WTC11 (cell line): ENCODE measurements at regions not wholly inside any gene's neighbourhood (a gene's known extent, or its start where the extent isn't known, plus 50 kb on each side); places are given as distances from the start of the nearest gene placed in this dataset.

Source experiments
- ATAC-seq: fragments of 200-7000 bp; cut with Tn5 transposase; 2 replicates; pipeline ENCODE4 v1.10.0; 2021; ENCODE audit warnings: mild to moderate bottlenecking, moderate library complexity
- CTCF ChIA-PET: fragments of 300-600 bp; sonication (Branson Sonifier 250); formaldehyde crosslinking; loops from one replicate; lab custom pipeline; 2021; ENCODE audit warnings: antibody characterized with exemption; lab: Charles Lee
- POLR2A ChIA-PET: fragments of 350-600 bp; sonication (Branson Sonifier 250); formaldehyde crosslinking; loops from one replicate; lab custom pipeline; 2021; ENCODE audit warnings: antibody characterized with exemption; lab: Charles Lee
- DNase-seq: peaks from one replicate; pipeline ENCODE4 v3.0.0; 2021; ENCODE audit warnings: low spot score
- H3K27ac Mint-ChIP-seq: 2 replicates; pipeline ENCODE4 v1.8.0; 2021; ENCODE audit warnings: mixed read lengths
- H3K27me3 Mint-ChIP-seq: 2 replicates; pipeline ENCODE4 v1.8.0; 2021; ENCODE audit warnings: low read depth, mild to moderate bottlenecking, moderate library complexity, mixed read lengths
- H3K36me3 Mint-ChIP-seq: 2 replicates; pipeline ENCODE4 v1.8.0; 2021; ENCODE audit warnings: mixed read lengths
- H3K4me1 Mint-ChIP-seq: 2 replicates; pipeline ENCODE4 v1.8.0; 2022; ENCODE audit warnings: mixed read lengths
- H3K4me3 Mint-ChIP-seq: 2 replicates; pipeline ENCODE4 v1.8.0; 2021; ENCODE audit warnings: mild to moderate bottlenecking, moderate library complexity, mixed read lengths
- H3K9me3 Mint-ChIP-seq: 2 replicates; pipeline ENCODE4 v1.8.0; 2021; ENCODE audit warnings: mixed read lengths
- AFF4 ChIP-seq: sonication (generic); formaldehyde crosslinking; IDR thresholded peaks from 2 replicates; pipeline ENCODE4 v1.8.1; 2023; ENCODE audit warnings: mild to moderate bottlenecking, missing genetic modification reagents, borderline replicate concordance
- CREM ChIP-seq: sonication (generic); formaldehyde crosslinking; IDR thresholded peaks from 2 replicates; pipeline ENCODE4 v1.8.1; 2022; ENCODE audit warnings: mild to moderate bottlenecking, missing genetic modification reagents, moderate library complexity
- CTCF ChIP-seq: fragments of 200-600 bp; IDR thresholded peaks from 2 replicates; pipeline ENCODE4 v1.8.0; 2022; ENCODE audit warnings: antibody characterized with exemption
- E2F4 ChIP-seq: sonication (generic); formaldehyde crosslinking; IDR thresholded peaks from 2 replicates; pipeline ENCODE4 v1.8.1; 2022; ENCODE audit warnings: low read depth, mild to moderate bottlenecking, moderate library complexity, missing genetic modification reagents, borderline replicate concordance
- EMX1 ChIP-seq: fragments of 250-450 bp; sonication (Bioruptor Pico); IDR thresholded peaks from 2 replicates; pipeline ENCODE4 v1.8.0; 2021; ENCODE audit warnings: mild to moderate bottlenecking
- ERG ChIP-seq: fragments of 250-450 bp; sonication (Bioruptor Pico); IDR thresholded peaks from 2 replicates; pipeline ENCODE4 v1.8.0; 2021; ENCODE audit warnings: mild to moderate bottlenecking
- ETV6 ChIP-seq: sonication (generic); formaldehyde crosslinking; IDR thresholded peaks from 2 replicates; pipeline ENCODE4 v1.8.1; 2022; ENCODE audit warnings: mild to moderate bottlenecking, missing genetic modification reagents
- FOXK1 ChIP-seq: sonication (generic); formaldehyde crosslinking; IDR thresholded peaks from 2 replicates; pipeline ENCODE4 v1.8.0; 2022; ENCODE audit warnings: mild to moderate bottlenecking, moderate library complexity, missing genetic modification reagents
- JAZF1 ChIP-seq: fragments of 250-450 bp; sonication (Bioruptor Pico); IDR thresholded peaks from 2 replicates; pipeline ENCODE4 v1.9.0; 2021; ENCODE audit warnings: moderate library complexity, mild to moderate bottlenecking, inconsistent platforms
- NFE2L1 ChIP-seq: sonication (generic); formaldehyde crosslinking; IDR thresholded peaks from 2 replicates; pipeline ENCODE4 v1.8.1; 2023; ENCODE audit warnings: missing genetic modification reagents
- NFYB ChIP-seq: sonication (generic); formaldehyde crosslinking; conservative IDR thresholded peaks from 2 replicates; pipeline ENCODE4 v1.8.0; 2022; ENCODE audit warnings: low read depth, missing genetic modification reagents
- SOX15 ChIP-seq: fragments of 250-450 bp; sonication (Bioruptor Pico); IDR thresholded peaks from 2 replicates; pipeline ENCODE4 v1.9.0; 2021; ENCODE audit warnings: mild to moderate bottlenecking
- SP1 ChIP-seq: sonication (generic); formaldehyde crosslinking; conservative IDR thresholded peaks from 2 replicates; pipeline ENCODE4 v1.8.1; 2022; ENCODE audit warnings: missing genetic modification reagents
- TP53 ChIP-seq: sonication (generic); formaldehyde crosslinking; IDR thresholded peaks from 2 replicates; pipeline ENCODE4 v1.8.1; 2023; ENCODE audit warnings: mild to moderate bottlenecking, missing genetic modification reagents
- ZMAT4 ChIP-seq: fragments of 250-450 bp; sonication (Bioruptor Pico); IDR thresholded peaks from 2 replicates; pipeline ENCODE4 v1.9.0; 2021; ENCODE audit warnings: mild to moderate bottlenecking
- ZNF219 ChIP-seq: sonication (generic); formaldehyde crosslinking; IDR thresholded peaks from 2 replicates; pipeline ENCODE4 v1.8.0; 2023; ENCODE audit warnings: missing genetic modification reagents, mild to moderate bottlenecking, borderline replicate concordance
- ZNF281 ChIP-seq: sonication (generic); formaldehyde crosslinking; IDR thresholded peaks from 2 replicates; pipeline ENCODE4 v1.8.0; 2023; ENCODE audit warnings: mild to moderate bottlenecking, missing genetic modification reagents
- ZNF512 ChIP-seq: sonication (generic); formaldehyde crosslinking; IDR thresholded peaks from 2 replicates; pipeline ENCODE4 v1.8.1; 2022; ENCODE audit warnings: missing genetic modification reagents, borderline replicate concordance

- POLR2A ChIA-PET: no interaction called here
- peaks cover 27% of the 10 kb centered on the region for H3K27me3 Mint-ChIP-seq
- H3K27ac Mint-ChIP-seq: no peak overlapping the region
- DNase-seq (no peak), ATAC-seq (no peak)
- H3K36me3 Mint-ChIP-seq: peaks cover 12% of the 10 kb centered on the region
- H3K4me3 Mint-ChIP-seq: no peak overlapping the region
- H3K4me1 Mint-ChIP-seq: peaks cover 64% of the 10 kb centered on the region
- no peak for TF ChIP-seq SP1 (CRISPR knock-in tag)
- TF ChIP-seq EMX1: no peak
- no peak for TF ChIP-seq CREM (CRISPR knock-in tag)
- peaks cover 6% of the 10 kb centered on the region; the same call in 1 of the 2 replicates for H3K9me3 Mint-ChIP-seq
- CTCF ChIA-PET: no interaction called here
Observed at GRCh38 chr10:128578766-128579165, 452.5 kb upstream of the MKI67 start.

- DNase-seq: no peak
- Mint-ChIP-seq H3K9me3 (peaks cover 6% of the 10 kb centered on the region; the same call in 1 of the 2 replicates), H3K4me3 (no peak overlapping the region), H3K27me3 (peaks cover 27% of the 10 kb centered on the region), H3K36me3 (peaks cover 12% of the 10 kb centered on the region), H3K27ac (no peak overlapping the region; the same call in 1 of the 2 replicates), H3K4me1 (peaks cover 58% of the 10 kb centered on the region)
- TF ChIP-seq TP53 (CRISPR knock-in tag) (no peak), ZMAT4 (CRISPR knock-in tag) (no peak), FOXK1 (no peak), AFF4 (CRISPR knock-in tag) (no peak), CTCF (no peak), JAZF1 (no peak), E2F4 (CRISPR knock-in tag) (no peak), ZNF219 (CRISPR knock-in tag) (no peak), SOX15 (no peak), SP1 (CRISPR knock-in tag) (no peak), ERG (CRISPR knock-in tag) (no peak), ETV6 (CRISPR knock-in tag) (no peak), NFE2L1 (CRISPR knock-in tag) (no peak), ZNF512 (CRISPR knock-in tag) (no peak), ZNF281 (no peak), NFYB (CRISPR knock-in tag) (no peak)
- CTCF ChIA-PET: interaction anchor here (1.0 kb wide), 1 partner anchor 8 kb away, joined by 6 read pairs; no protein-coding TSS in a partner anchor
- POLR2A ChIA-PET: no interaction called here
- ATAC-seq: peak; percentile 58
Observed at GRCh38 chr10:128579280-128579865, 453.1 kb upstream of the MKI67 start.
